Left lung (tissue), 4 donors: ENCODE measurements at regions not wholly inside any gene's neighbourhood (a gene's known extent, or its start where the extent isn't known, plus 50 kb on each side); places are given as distances from the start of the nearest gene placed in this dataset.

ENCODE experiments used
- ATAC-seq: fragments of 200-7000 bp; cut with Tn5 transposase; one replicate; pipeline ENCODE4 v1.9.1; 2020; ENCODE audit warnings: moderate library complexity
- DNase-seq, 4 donors: peaks; one replicate each; pipeline ENCODE4 v3.0.0-alpha.2; 2013 to 2020
- H3K27ac ChIP-seq, 2 donors: fragments of 200-600 bp; sonication (generic) in 1 of 2; one replicate each; pipeline versions ENCODE4 v1.5.0 to v1.8.0; 2020 to 2021
- H3K27me3 ChIP-seq, 2 donors: fragments of 200-600 bp; sonication (generic) in 1 of 2; one replicate each; pipeline versions ENCODE4 v1.5.0 to v1.8.0; 2020 to 2021
- H3K36me3 ChIP-seq, 2 donors: fragments of 200-600 bp; sonication (generic) in 1 of 2; one replicate each; pipeline versions ENCODE4 v1.5.0 to v1.8.0; 2020 to 2021
- H3K4me1 ChIP-seq, 2 donors: fragments of 200-600 bp; one replicate each; pipeline ENCODE4 v1.8.0; 2021
- H3K4me3 ChIP-seq, 2 donors: fragments of 200-600 bp; sonication (generic) in 1 of 2; one replicate each; pipeline versions ENCODE4 v1.5.0 to v1.8.0; 2020 to 2021; ENCODE audit warnings: mild to moderate bottlenecking in 1 of 2
- H3K9me3 ChIP-seq, 2 donors: fragments of 200-600 bp; sonication (generic) in 1 of 2; one replicate each; pipeline versions ENCODE4 v1.5.0 to v1.8.0; 2020 to 2021
- intact Hi-C, 2 donors: fragments of 100-400 bp; cut with DNase I; formaldehyde crosslinking; loops; one replicate each; pipeline versions ENCODE4 v1.11.2 to v1.14.2; 2022
- TF ChIP-seq, protein P1 (sequence below), 2 donors: fragments of 200-600 bp; sonication (generic) in 1 of 2; IDR thresholded peaks; one replicate each; pipeline versions ENCODE4 v1.5.0 to v1.8.0; 2021; ENCODE audit warnings: antibody characterized with exemption in 2 of 2
- donor health status: DM: no; HTN: yes; CAD: no.
- donor health status: DM: no; HTN: no; CAD: no.

DNA sequence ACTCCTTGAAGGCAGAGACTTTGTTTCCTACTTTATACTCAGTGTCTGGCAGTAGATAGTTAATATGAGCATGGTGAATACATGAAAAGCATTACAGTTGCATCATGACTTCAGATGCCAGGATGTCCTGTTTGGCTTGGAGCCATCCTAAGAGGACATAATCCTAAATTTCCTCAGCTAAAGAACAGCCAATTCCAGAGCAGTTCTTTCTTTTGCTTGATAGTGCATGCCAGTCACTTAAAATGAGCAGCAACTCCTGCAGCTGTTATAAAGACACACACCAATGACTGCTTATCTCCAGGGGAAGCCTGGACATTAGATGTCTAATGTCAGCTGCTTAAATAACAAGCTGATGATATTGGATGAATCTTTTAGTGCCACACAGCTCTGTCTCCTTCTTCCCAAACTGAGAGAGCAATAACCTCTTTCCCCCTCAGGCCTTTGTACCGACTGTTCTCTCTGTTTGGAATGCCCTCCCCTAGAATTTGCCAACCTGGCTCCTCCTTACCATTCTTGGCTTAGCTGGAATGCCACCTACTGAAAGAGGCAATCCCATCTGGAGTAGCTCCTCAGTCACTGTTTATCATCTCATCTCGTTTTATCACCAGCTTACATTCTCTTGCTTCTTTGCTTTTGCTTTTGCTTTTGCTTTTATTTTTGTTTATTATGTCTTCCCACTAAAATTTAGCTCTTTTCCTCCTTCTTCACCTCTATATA is 100.8 kb upstream of the USP38 start:
- Histone ChIP-seq H3K4me3 (no peak overlapping the region), H3K27me3 (no peaks in the 10 kb centered on the region), H3K4me1 (peaks cover 5 to 6% of the 10 kb centered on the region in 2 donors), H3K27ac (no peak overlapping the region), H3K9me3 (no peaks in the 10 kb centered on the region), H3K36me3 (no peaks in the 10 kb centered on the region)
- TF ChIP-seq, protein P1, sequence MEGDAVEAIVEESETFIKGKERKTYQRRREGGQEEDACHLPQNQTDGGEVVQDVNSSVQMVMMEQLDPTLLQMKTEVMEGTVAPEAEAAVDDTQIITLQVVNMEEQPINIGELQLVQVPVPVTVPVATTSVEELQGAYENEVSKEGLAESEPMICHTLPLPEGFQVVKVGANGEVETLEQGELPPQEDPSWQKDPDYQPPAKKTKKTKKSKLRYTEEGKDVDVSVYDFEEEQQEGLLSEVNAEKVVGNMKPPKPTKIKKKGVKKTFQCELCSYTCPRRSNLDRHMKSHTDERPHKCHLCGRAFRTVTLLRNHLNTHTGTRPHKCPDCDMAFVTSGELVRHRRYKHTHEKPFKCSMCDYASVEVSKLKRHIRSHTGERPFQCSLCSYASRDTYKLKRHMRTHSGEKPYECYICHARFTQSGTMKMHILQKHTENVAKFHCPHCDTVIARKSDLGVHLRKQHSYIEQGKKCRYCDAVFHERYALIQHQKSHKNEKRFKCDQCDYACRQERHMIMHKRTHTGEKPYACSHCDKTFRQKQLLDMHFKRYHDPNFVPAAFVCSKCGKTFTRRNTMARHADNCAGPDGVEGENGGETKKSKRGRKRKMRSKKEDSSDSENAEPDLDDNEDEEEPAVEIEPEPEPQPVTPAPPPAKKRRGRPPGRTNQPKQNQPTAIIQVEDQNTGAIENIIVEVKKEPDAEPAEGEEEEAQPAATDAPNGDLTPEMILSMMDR (IDR thresholded peaks at IDR 0.05): no peak
- no peak for DNase-seq
- peak; percentile 28 for ATAC-seq
- intact Hi-C loops: no loop called here

DNA sequence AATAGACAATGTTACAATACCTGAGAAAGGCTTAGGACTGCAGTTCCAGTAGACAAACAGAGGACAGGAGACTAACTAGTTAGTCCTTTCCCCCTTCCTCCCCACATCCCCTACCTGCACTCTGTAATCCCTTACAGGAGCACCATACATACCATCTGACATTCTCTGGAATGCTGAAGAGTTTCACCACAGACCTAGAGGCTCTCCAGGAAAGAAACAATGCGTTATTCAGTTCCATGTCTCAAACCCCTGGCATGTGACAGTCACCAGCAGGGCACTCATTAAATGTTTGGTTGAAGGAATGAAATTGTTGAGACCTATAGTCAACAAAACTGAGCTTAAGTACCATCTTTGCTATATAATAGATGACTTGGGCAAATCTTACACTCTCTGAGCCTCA is 100.2 kb upstream of the USP38 start:
- TF ChIP-seq, protein P1 (IDR thresholded peaks at IDR 0.05): no peak
- H3K27ac ChIP-seq: peak overlapping the region; percentile 5 to 15
- ATAC-seq: peak; percentile 76

DNA sequence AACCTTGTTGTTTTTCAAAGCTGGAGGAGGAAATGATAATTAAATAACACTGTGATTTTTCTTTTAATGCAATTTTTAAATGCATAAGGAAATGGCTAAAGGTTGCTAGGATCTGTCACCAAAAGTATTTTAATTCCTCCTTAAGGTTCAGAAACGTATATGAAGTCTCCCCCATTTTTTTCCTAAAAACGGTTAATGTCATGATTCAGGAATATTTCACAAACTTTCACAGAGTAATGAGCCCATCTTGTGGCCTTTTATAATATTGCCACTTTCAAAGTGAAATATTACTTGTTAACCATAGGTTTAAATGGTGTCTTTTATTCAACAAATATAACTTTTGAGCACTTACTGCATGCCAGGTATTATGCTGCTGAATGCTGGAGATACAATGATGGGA is 99.5 kb upstream of the USP38 start:
- Histone ChIP-seq H3K4me3 (no peak overlapping the region), H3K27me3 (no peaks in the 10 kb centered on the region), H3K9me3 (peaks cover 0 to 2% of the 10 kb centered on the region in 2 donors), H3K4me1 (peaks cover 5 to 6% of the 10 kb centered on the region in 2 donors), H3K36me3 (no peaks in the 10 kb centered on the region), H3K27ac (peak overlapping the region; percentile 5 to 15)
- TF ChIP-seq, protein P1 (IDR thresholded peaks at IDR 0.05): no peak
- ATAC-seq: peak; percentile 69
- DNase-seq: no peak
- intact Hi-C loops: no loop called here

More for the DNA sequence above, 100.2 kb upstream of the USP38 start:
- Histone ChIP-seq H3K9me3 (no peaks in the 10 kb centered on the region), H3K4me1 (peaks cover 5 to 6% of the 10 kb centered on the region in 2 donors), H3K36me3 (no peaks in the 10 kb centered on the region), H3K4me3 (no peak overlapping the region), H3K27me3 (no peaks in the 10 kb centered on the region)
- DNase-seq: no peak
- intact Hi-C loops: no loop called here

DNA sequence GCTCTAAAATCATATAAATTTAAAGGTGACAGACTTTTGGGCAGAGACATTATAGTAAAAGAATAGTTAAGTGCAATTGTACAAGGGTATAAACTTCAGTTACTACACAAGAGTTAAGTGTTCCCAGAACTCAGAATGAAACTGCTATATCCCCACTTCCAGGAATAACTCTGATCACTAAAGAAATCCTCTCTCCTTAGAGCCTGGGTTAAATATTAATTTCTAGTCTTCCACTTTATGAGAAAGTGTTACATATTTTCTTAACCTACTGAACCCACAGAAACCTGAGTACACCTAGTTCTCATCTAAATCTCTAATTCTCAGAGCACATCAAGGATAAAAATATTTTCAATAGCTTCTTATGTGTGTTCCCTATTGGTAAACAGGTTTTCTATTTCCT is 99.1 kb upstream of the USP38 start:
- H3K4me3 ChIP-seq: no peak overlapping the region
- H3K4me1 ChIP-seq: peaks cover 5 to 6% of the 10 kb centered on the region in 2 donors
- DNase-seq: no peak
- H3K9me3 ChIP-seq: peaks cover 0 to 2% of the 10 kb centered on the region in 2 donors
- H3K36me3 ChIP-seq: no peaks in the 10 kb centered on the region
- TF ChIP-seq, protein P1 (IDR thresholded peaks at IDR 0.05): no peak
- intact Hi-C loops: no loop called here
- ATAC-seq: peak; percentile 75
- H3K27me3 ChIP-seq: no peaks in the 10 kb centered on the region
- peak overlapping the region; percentile 5 to 16 for H3K27ac ChIP-seq

DNA sequence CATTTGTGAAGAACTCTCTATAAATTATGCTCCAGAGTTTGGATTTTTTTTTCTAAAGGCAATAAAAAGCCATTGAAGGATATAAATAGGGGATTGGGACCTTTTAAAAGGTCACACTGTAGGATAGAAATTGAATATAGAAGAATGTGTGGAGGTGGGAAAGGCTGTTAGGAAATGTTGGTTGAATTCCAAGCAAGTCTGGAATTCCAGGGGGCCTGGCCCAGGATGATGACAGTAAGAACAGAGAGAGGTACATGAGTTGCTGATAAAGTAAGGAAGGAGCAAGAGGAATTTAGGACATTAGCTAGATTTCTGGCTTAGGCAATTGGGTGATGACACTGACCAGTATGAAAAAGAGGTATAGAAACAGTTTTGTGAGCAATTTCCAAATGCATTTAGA is 95.4 kb upstream of the USP38 start:
- Histone ChIP-seq H3K4me1 (peaks cover 0 to 6% of the 10 kb centered on the region in 2 donors), H3K27me3 (no peaks in the 10 kb centered on the region), H3K4me3 (no peak overlapping the region), H3K9me3 (peaks cover 0 to 2% of the 10 kb centered on the region in 2 donors), H3K36me3 (no peaks in the 10 kb centered on the region), H3K27ac (no peak overlapping the region)
- TF ChIP-seq, protein P1 (IDR thresholded peaks at IDR 0.05): no peak
- intact Hi-C loops: no loop called here
- DNase-seq (no peak), ATAC-seq (no peak)
